Thoracic aorta (tissue), 2 donors: ENCODE measurements at regions not wholly inside any gene's neighbourhood (a gene's known extent, or its start where the extent isn't known, plus 50 kb on each side); places are given as distances from the start of the nearest gene placed in this dataset.
"Not testable (repeated sequence)": the region's sequence is repeated elsewhere in the genome, so short reads cannot be mapped to it uniquely, and the experiment has no call there.

ENCODE experiments used
- ATAC-seq: fragments of 150-250 bp; one replicate; pipeline ENCODE4 v1.8.0; 2017; ENCODE audit warnings: low read depth; ENCODE audit not compliant: insufficient number of reproducible peaks, low FRiP score
- DNase-seq: peaks from one replicate; pipeline ENCODE4 v3.0.0-alpha.2; 2020; ENCODE audit warnings: low spot score
- H3K27ac ChIP-seq, 2 donors: fragments of 200-600 bp; sonication (generic); 1 replicate in 1 of 2; 2 replicates in 1 of 2; pipeline ENCODE4 v1.5.1; 2016; ENCODE audit warnings: mild to moderate bottlenecking in 2 of 2, moderate library complexity in 2 of 2
- H3K27me3 ChIP-seq: fragments of 200-600 bp; sonication (generic); replicated peaks from 2 replicates; pipeline ENCODE4 v1.6.0; 2016; ENCODE audit warnings: mild to moderate bottlenecking; ENCODE audit not compliant: insufficient read depth
- H3K36me3 ChIP-seq: fragments of 200-600 bp; sonication (generic); one replicate; pipeline ENCODE4 v1.5.1; 2016
- H3K4me1 ChIP-seq, 2 donors: fragments of 200-600 bp; sonication (generic); 1 replicate in 1 of 2; 2 replicates in 1 of 2; pipeline versions ENCODE4 v1.5.1 to v1.6.0; 2016; ENCODE audit warnings: low read depth in 2 of 2, mild to moderate bottlenecking in 1 of 2; ENCODE audit not compliant: control insufficient read depth in 1 of 2
- H3K4me3 ChIP-seq: fragments of 200-600 bp; sonication (generic); 2 replicates; pipeline ENCODE4 v1.5.1; 2016; ENCODE audit warnings: mild to moderate bottlenecking
- H3K9me3 ChIP-seq: fragments of 200-600 bp; sonication (generic); 2 replicates; pipeline ENCODE4 v1.5.1; 2016
- TF ChIP-seq, protein P1 (sequence below): fragments of 200-600 bp; sonication (generic); IDR thresholded peaks from one replicate; pipeline ENCODE4 v1.5.1; 2019; ENCODE audit warnings: antibody characterized with exemption

DNA sequence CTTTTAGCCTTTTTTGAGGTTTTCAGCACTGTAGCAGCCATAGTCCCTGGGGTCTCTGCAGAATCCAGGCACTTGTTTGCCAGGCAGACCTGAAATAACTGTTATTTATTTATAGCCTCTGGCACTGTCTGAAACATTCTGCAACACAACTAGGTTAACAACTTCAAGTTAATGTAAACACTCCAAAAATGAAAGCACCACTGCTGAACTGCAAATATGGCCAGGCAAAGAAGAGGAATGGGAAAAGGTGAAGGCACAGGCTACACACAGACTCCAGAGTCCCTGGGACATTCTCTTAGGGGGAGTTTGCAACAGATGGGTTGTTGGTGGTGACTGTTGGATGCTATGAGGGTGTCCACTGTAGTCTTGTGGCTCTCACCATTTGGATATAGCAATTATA lies 369.0 kb downstream of the MAT2B start:
- ATAC-seq = no peak
- Histone ChIP-seq H3K36me3 (no peaks in the 10 kb centered on the region), H3K27ac (no peak overlapping the region), H3K27me3 (no peaks in the 10 kb centered on the region), H3K9me3 (no peaks in the 10 kb centered on the region), H3K4me3 (no peak overlapping the region), H3K4me1 (no peaks in the 10 kb centered on the region)
- no peak for DNase-seq
- TF ChIP-seq, protein P1, sequence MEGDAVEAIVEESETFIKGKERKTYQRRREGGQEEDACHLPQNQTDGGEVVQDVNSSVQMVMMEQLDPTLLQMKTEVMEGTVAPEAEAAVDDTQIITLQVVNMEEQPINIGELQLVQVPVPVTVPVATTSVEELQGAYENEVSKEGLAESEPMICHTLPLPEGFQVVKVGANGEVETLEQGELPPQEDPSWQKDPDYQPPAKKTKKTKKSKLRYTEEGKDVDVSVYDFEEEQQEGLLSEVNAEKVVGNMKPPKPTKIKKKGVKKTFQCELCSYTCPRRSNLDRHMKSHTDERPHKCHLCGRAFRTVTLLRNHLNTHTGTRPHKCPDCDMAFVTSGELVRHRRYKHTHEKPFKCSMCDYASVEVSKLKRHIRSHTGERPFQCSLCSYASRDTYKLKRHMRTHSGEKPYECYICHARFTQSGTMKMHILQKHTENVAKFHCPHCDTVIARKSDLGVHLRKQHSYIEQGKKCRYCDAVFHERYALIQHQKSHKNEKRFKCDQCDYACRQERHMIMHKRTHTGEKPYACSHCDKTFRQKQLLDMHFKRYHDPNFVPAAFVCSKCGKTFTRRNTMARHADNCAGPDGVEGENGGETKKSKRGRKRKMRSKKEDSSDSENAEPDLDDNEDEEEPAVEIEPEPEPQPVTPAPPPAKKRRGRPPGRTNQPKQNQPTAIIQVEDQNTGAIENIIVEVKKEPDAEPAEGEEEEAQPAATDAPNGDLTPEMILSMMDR = no peak

DNA sequence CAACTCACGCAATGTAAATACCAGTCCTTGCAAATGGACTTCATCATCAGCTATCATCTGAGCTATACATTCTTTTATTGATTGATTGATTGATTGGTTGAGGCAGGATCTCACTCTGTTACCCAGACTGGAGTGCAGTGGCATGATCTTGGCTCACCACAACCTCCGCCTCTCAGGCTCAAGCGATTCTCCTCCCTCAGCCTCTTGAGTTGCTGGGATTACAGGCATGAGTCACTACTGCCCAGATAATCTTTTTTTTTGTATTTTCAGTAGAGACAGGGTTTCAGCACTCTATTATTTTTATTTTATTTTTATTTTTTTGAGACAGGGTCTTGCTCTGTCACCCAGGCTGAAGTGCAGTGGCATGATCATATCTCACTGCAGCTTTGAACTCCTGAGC lies 369.5 kb downstream of the MAT2B start:
- not testable (repeated sequence) for H3K9me3 ChIP-seq, H3K4me1 ChIP-seq, DNase-seq, ATAC-seq, H3K27ac ChIP-seq, H3K27me3 ChIP-seq, H3K36me3 ChIP-seq, H3K4me3 ChIP-seq

DNA sequence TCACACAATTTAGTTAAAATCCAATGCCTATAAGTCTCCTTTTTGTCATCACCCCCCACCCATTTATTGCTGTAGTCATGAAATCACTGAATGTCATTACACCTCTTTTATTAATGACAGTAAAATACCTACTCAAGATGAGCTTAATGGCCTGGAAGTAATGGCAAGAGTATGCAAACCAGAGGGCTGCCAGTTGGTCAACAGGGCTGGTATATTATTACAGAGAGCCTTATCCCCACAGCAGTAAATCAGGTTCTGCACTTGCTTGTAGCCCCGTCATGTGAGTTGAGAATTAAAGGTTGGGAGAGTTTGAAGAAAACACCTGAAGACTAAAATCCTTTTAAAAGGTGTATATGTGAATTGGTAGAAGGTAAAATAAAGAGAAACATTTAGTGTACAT lies 372.4 kb downstream of the MAT2B start:
- Histone ChIP-seq H3K4me1 (no peaks in the 10 kb centered on the region), H3K9me3 (no peaks in the 10 kb centered on the region), H3K27me3 (no peaks in the 10 kb centered on the region), H3K4me3 (no peak overlapping the region), H3K27ac (no peak overlapping the region), H3K36me3 (no peaks in the 10 kb centered on the region)
- no peak for DNase-seq
- TF ChIP-seq, protein P1 = no peak
- no peak for ATAC-seq

DNA sequence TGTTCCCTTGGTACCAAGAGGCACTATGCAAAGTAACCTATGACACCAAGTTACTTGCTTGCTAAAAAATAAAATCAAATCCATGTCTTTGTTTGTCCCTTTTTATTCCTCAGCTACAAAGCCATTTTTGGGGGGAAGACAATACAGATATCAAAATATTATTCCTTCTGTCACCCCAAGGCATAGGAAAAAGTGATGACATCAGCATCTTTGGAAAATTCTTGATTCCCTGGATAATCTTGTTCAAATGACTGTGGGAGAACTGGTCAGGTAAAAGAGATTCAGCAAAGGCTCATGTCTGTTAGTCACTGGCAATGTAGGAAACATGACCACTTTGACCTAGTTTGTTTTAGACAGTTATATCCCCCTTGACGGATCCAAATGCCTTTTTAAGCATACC lies 373.1 kb downstream of the MAT2B start:
- TF ChIP-seq, protein P1 = no peak
- Histone ChIP-seq H3K4me3 (no peak overlapping the region), H3K27me3 (no peaks in the 10 kb centered on the region), H3K9me3 (no peaks in the 10 kb centered on the region), H3K36me3 (no peaks in the 10 kb centered on the region), H3K27ac (no peak overlapping the region), H3K4me1 (no peaks in the 10 kb centered on the region)
- DNase-seq (no peak), ATAC-seq (no peak)

DNA sequence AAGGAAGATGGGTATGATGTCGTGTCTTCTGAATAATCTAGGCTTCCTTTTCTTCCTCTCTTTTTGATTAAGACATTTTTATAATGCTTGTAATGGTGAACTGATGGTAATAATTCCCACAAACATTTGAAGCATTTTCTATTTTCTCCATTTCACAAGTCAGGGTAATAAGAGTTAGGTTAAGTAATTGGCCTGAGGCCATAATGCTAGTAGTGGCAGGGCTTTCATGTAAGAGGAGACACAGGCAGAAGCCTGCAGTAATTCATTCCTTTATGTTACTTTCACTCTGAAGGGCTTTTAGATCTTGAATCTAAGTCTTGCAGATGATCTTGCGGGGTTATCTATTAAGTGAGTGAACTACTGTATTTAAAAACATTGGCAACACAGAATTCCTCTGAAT lies 374.9 kb downstream of the MAT2B start:
- DNase-seq (no peak), ATAC-seq (no peak)
- H3K27me3 ChIP-seq = no peaks in the 10 kb centered on the region
- H3K4me1 ChIP-seq = no peaks in the 10 kb centered on the region
- TF ChIP-seq, protein P1 = no peak
- no peak overlapping the region for H3K4me3 ChIP-seq
- H3K36me3 ChIP-seq = no peaks in the 10 kb centered on the region
- no peaks in the 10 kb centered on the region for H3K9me3 ChIP-seq
- no peak overlapping the region for H3K27ac ChIP-seq

DNA sequence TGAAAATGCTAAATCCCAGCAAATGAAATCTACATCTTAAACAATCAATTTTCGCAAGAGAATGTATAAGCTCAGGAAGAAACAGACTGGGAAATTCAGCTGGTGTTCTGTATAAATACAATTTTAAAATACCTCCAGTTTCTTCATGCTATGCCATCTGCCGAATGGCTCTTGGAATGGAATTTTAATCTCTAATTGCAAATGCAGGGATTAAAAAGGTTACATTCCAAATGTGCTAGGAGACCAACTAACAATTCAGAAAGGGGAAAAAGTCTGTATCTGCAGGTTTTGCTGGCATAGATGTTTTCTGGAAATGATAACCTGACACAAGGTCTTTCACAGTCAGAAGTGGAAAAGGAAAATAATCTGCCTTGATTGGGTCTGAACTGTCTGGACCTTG lies 379.7 kb downstream of the MAT2B start:
- no peaks in the 10 kb centered on the region for H3K4me1 ChIP-seq
- no peak overlapping the region for H3K4me3 ChIP-seq
- DNase-seq (no peak), ATAC-seq (no peak)
- TF ChIP-seq, protein P1 = no peak
- H3K36me3 ChIP-seq = no peaks in the 10 kb centered on the region
- H3K27me3 ChIP-seq = no peaks in the 10 kb centered on the region
- H3K9me3 ChIP-seq = no peaks in the 10 kb centered on the region
- H3K27ac ChIP-seq = no peak overlapping the region
